Neural crest cell (in vitro differentiated cells): ENCODE measurements at regions not wholly inside any gene's neighbourhood (a gene's known extent, or its start where the extent isn't known, plus 50 kb on each side); places are given as distances from the start of the nearest gene placed in this dataset.

ENCODE experiments used
- DNase-seq: peaks from one replicate; pipeline ENCODE4 v3.0.0; 2021; ENCODE audit warnings: low read depth, mixed read lengths, low spot score
- H3K27ac Mint-ChIP-seq: one replicate; pipeline ENCODE4 v1.8.0; 2021; ENCODE audit warnings: mild to moderate bottlenecking, mixed read lengths; ENCODE audit not compliant: unreplicated experiment
- H3K27me3 Mint-ChIP-seq: 2 replicates; pipeline ENCODE4 v1.8.0; 2021; ENCODE audit warnings: low read depth, mild to moderate bottlenecking, mixed read lengths
- H3K36me3 Mint-ChIP-seq: 2 replicates; pipeline ENCODE4 v1.8.0; 2021; ENCODE audit warnings: low read depth, mild to moderate bottlenecking, mixed read lengths
- H3K4me1 Mint-ChIP-seq: 2 replicates; pipeline ENCODE4 v1.8.0; 2021; ENCODE audit warnings: mixed read lengths
- H3K4me3 Mint-ChIP-seq: one replicate; pipeline ENCODE4 v1.8.0; 2021; ENCODE audit warnings: mild to moderate bottlenecking, mixed read lengths
- H3K9me3 Mint-ChIP-seq: 2 replicates; pipeline ENCODE4 v1.8.0; 2021; ENCODE audit warnings: mixed read lengths
- CTCF ChIP-seq: fragments of 200-600 bp; sonication (generic); conservative IDR thresholded peaks from 2 replicates; pipeline ENCODE4 v1.5.0; 2021; ENCODE audit warnings: antibody characterized with exemption, mild to moderate bottlenecking

GRCh38 chr12:13371797-13372196 is 175.3 kb downstream of the EMP1 start:
- TF ChIP-seq CTCF: no peak
- no peaks in the 10 kb centered on the region for H3K36me3 Mint-ChIP-seq
- H3K9me3 Mint-ChIP-seq: no peaks in the 10 kb centered on the region
- no peak overlapping the region for H3K4me3 Mint-ChIP-seq
- H3K4me1 Mint-ChIP-seq: no peaks in the 10 kb centered on the region
- no peak for DNase-seq
- no peak overlapping the region for H3K27ac Mint-ChIP-seq
- peaks cover 18% of the 10 kb centered on the region for H3K27me3 Mint-ChIP-seq

- Mint-ChIP-seq H3K27me3 (peaks cover 18% of the 10 kb centered on the region), H3K27ac (no peak overlapping the region), H3K4me3 (no peak overlapping the region), H3K9me3 (no peaks in the 10 kb centered on the region), H3K36me3 (no peaks in the 10 kb centered on the region), H3K4me1 (no peaks in the 10 kb centered on the region)
- no peak for DNase-seq
- TF ChIP-seq CTCF: no peak
Measured at GRCh38 chr12:13371367-13371766, 174.8 kb downstream of the EMP1 start.

- Mint-ChIP-seq H3K36me3 (no peaks in the 10 kb centered on the region), H3K4me3 (no peak overlapping the region), H3K9me3 (peaks cover 4% of the 10 kb centered on the region), H3K27me3 (peaks cover 18% of the 10 kb centered on the region), H3K27ac (no peak overlapping the region), H3K4me1 (no peaks in the 10 kb centered on the region)
- no peak for DNase-seq
- TF ChIP-seq CTCF: no peak
Measured at GRCh38 chr12:13369474-13370056, 173.0 kb downstream of the EMP1 start.

GRCh38 chr12:13368971-13369370 is 172.4 kb downstream of the EMP1 start:
- DNase-seq: no peak
- H3K27ac Mint-ChIP-seq: no peak overlapping the region

GRCh38 chr12:13368431-13368830 is 171.9 kb downstream of the EMP1 start:
- TF ChIP-seq CTCF: no peak
- Mint-ChIP-seq H3K27me3 (peaks cover 18% of the 10 kb centered on the region), H3K36me3 (no peaks in the 10 kb centered on the region), H3K4me3 (no peak overlapping the region), H3K9me3 (peaks cover 4% of the 10 kb centered on the region), H3K4me1 (no peaks in the 10 kb centered on the region), H3K27ac (no peak overlapping the region)
- no peak for DNase-seq

More at GRCh38 chr12:13368971-13369370, 172.4 kb downstream of the EMP1 start:
- Mint-ChIP-seq H3K27me3 (peaks cover 18% of the 10 kb centered on the region), H3K36me3 (no peaks in the 10 kb centered on the region), H3K4me3 (no peak overlapping the region), H3K9me3 (peaks cover 4% of the 10 kb centered on the region), H3K4me1 (no peaks in the 10 kb centered on the region)
- no peak for TF ChIP-seq CTCF

GRCh38 chr12:13367973-13368372 is 171.4 kb downstream of the EMP1 start:
- Mint-ChIP-seq H3K36me3 (no peaks in the 10 kb centered on the region), H3K27me3 (peaks cover 14% of the 10 kb centered on the region), H3K4me3 (no peak overlapping the region), H3K9me3 (peaks cover 4% of the 10 kb centered on the region), H3K27ac (no peak overlapping the region), H3K4me1 (no peaks in the 10 kb centered on the region)
- TF ChIP-seq CTCF: no peak
- DNase-seq: no peak
